ACC112 (cell line): ENCODE measurements at regions not wholly inside any gene's neighbourhood (a gene's known extent, or its start where the extent isn't known, plus 50 kb on each side); places are given as distances from the start of the nearest gene placed in this dataset.
A peak's percentile ranks its signal among the peaks of the same experiment; 100 is the strongest.

Experiments used
- H2AFZ ChIP-seq: fragments of 200-600 bp; sonication (generic); one replicate; pipeline ENCODE4 v1.6.0; 2017; ENCODE audit warnings: antibody characterized with exemption, low read length; ENCODE audit not compliant: unreplicated experiment
- H3K27ac ChIP-seq: fragments of 200-600 bp; sonication (generic); 2 replicates; pipeline ENCODE4 v1.5.1; 2014; ENCODE audit warnings: low read depth, mild to moderate bottlenecking, antibody characterized with exemption, low read length, moderate library complexity
- H3K27me3 ChIP-seq: fragments of 200-600 bp; sonication (generic); 2 replicates; pipeline ENCODE4 v1.6.1; 2014; ENCODE audit warnings: mild to moderate bottlenecking, antibody characterized with exemption, low read length, moderate library complexity, mixed read lengths; ENCODE audit not compliant: insufficient read depth
- H3K36me3 ChIP-seq: fragments of 200-600 bp; sonication (generic); 2 replicates; pipeline ENCODE4 v1.6.1; 2016; ENCODE audit warnings: mild to moderate bottlenecking, antibody characterized with exemption, low read length, moderate library complexity, mixed read lengths; ENCODE audit not compliant: insufficient read depth
- H3K4me1 ChIP-seq: fragments of 200-600 bp; sonication (generic); one replicate; pipeline ENCODE4 v1.6.1; 2016; ENCODE audit warnings: low read length, mixed read lengths; ENCODE audit not compliant: insufficient read depth, unreplicated experiment, control insufficient read depth
- H3K4me3 ChIP-seq: fragments of 200-600 bp; sonication (generic); 2 replicates; pipeline ENCODE4 v1.5.1; 2014; ENCODE audit warnings: mild to moderate bottlenecking, low read depth, low read length
- H3K79me2 ChIP-seq: fragments of 200-600 bp; sonication (generic); one replicate; pipeline ENCODE4 v1.6.0; 2016; ENCODE audit warnings: low read length; ENCODE audit not compliant: control insufficient read depth, unreplicated experiment, insufficient read depth

- H2AFZ ChIP-seq, result no peak overlapping the region
- peaks cover 67% of the 10 kb centered on the region for H3K36me3 ChIP-seq
- peaks cover 50% of the 10 kb centered on the region for H3K4me1 ChIP-seq
- no peaks in the 10 kb centered on the region for H3K27me3 ChIP-seq
- peaks cover 62% of the 10 kb centered on the region for H3K79me2 ChIP-seq
- peak overlapping the region; percentile 48 for H3K27ac ChIP-seq
- no peak overlapping the region for H3K4me3 ChIP-seq
Measured at GRCh38 chr7:130878785-130879184, 144.8 kb upstream of the KLF14 start.

GRCh38 chr7:130879191-130879590 is 145.2 kb upstream of the KLF14 start:
- H3K4me1 ChIP-seq, result peaks cover 54% of the 10 kb centered on the region
- no peaks in the 10 kb centered on the region for H3K27me3 ChIP-seq
- peaks cover 71% of the 10 kb centered on the region for H3K36me3 ChIP-seq
- H3K4me3 ChIP-seq, result no peak overlapping the region
- peak overlapping the region; percentile 48 for H3K27ac ChIP-seq
- no peak overlapping the region for H2AFZ ChIP-seq
- peaks cover 66% of the 10 kb centered on the region for H3K79me2 ChIP-seq

- Histone ChIP-seq H3K79me2 (peaks cover 77% of the 10 kb centered on the region), H3K36me3 (peaks cover 75% of the 10 kb centered on the region), H3K27ac (peak overlapping the region; percentile 99), H3K27me3 (no peaks in the 10 kb centered on the region), H3K4me1 (peaks cover 69% of the 10 kb centered on the region), H2AFZ (no peak overlapping the region), H3K4me3 (no peak overlapping the region)
Measured at GRCh38 chr7:130880668-130881067, 146.7 kb upstream of the KLF14 start.

GRCh38 chr7:130881091-130881798 is 147.2 kb upstream of the KLF14 start:
- H3K4me3 ChIP-seq, result no peak overlapping the region
- H2AFZ ChIP-seq, result no peak overlapping the region
- peaks cover 74% of the 10 kb centered on the region for H3K36me3 ChIP-seq
- H3K79me2 ChIP-seq, result peaks cover 79% of the 10 kb centered on the region
- peak overlapping the region; percentile 99 for H3K27ac ChIP-seq
- H3K27me3 ChIP-seq, result no peaks in the 10 kb centered on the region
- peaks cover 72% of the 10 kb centered on the region for H3K4me1 ChIP-seq

GRCh38 chr7:130881799-130882141 is 147.8 kb upstream of the KLF14 start:
- peak overlapping the region; percentile 99 for H3K27ac ChIP-seq
- peaks cover 73% of the 10 kb centered on the region for H3K4me1 ChIP-seq
- H3K36me3 ChIP-seq, result peaks cover 74% of the 10 kb centered on the region

GRCh38 chr7:130882396-130882795 is 148.4 kb upstream of the KLF14 start:
- Histone ChIP-seq H3K27ac (peak overlapping the region; percentile 99), H3K4me1 (peaks cover 79% of the 10 kb centered on the region), H3K36me3 (peaks cover 68% of the 10 kb centered on the region), H2AFZ (no peak overlapping the region), H3K27me3 (no peaks in the 10 kb centered on the region), H3K79me2 (peaks cover 85% of the 10 kb centered on the region), H3K4me3 (no peak overlapping the region)

More at GRCh38 chr7:130881799-130882141, 147.8 kb upstream of the KLF14 start:
- Histone ChIP-seq H3K4me3 (no peak overlapping the region), H2AFZ (no peak overlapping the region), H3K27me3 (no peaks in the 10 kb centered on the region), H3K79me2 (peaks cover 83% of the 10 kb centered on the region)

- H3K79me2 ChIP-seq, result peaks cover 87% of the 10 kb centered on the region
Measured at GRCh38 chr7:130883928-130884327, 149.9 kb upstream of the KLF14 start.

GRCh38 chr7:130884437-130885417 is 150.7 kb upstream of the KLF14 start:
- Histone ChIP-seq H3K4me3 (no peak overlapping the region; the same call in 1 of the 2 replicates), H2AFZ (no peak overlapping the region), H3K27ac (peak overlapping the region; percentile 99), H3K36me3 (peaks cover 57% of the 10 kb centered on the region), H3K79me2 (peaks cover 87% of the 10 kb centered on the region), H3K27me3 (no peaks in the 10 kb centered on the region), H3K4me1 (peaks cover 93% of the 10 kb centered on the region)

More at GRCh38 chr7:130883928-130884327, 149.9 kb upstream of the KLF14 start:
- peaks cover 87% of the 10 kb centered on the region for H3K4me1 ChIP-seq
- H3K36me3 ChIP-seq, result peaks cover 60% of the 10 kb centered on the region
- H3K27ac ChIP-seq, result peak overlapping the region; percentile 99
- no peaks in the 10 kb centered on the region for H3K27me3 ChIP-seq
- no peak overlapping the region for H3K4me3 ChIP-seq
- H2AFZ ChIP-seq, result no peak overlapping the region

GRCh38 chr7:130886438-130887135 is 152.6 kb upstream of the KLF14 start:
- H2AFZ ChIP-seq, result no peak overlapping the region
- peak overlapping the region; percentile 35 for H3K4me3 ChIP-seq
- H3K27me3 ChIP-seq, result no peaks in the 10 kb centered on the region
- H3K79me2 ChIP-seq, result peaks cover 91% of the 10 kb centered on the region
- peaks cover 52% of the 10 kb centered on the region for H3K36me3 ChIP-seq
- H3K27ac ChIP-seq, result peak overlapping the region; percentile 99
- H3K4me1 ChIP-seq, result peaks cover 95% of the 10 kb centered on the region

- Histone ChIP-seq H3K36me3 (peaks cover 44% of the 10 kb centered on the region), H3K27me3 (no peaks in the 10 kb centered on the region), H3K4me1 (peaks cover 90% of the 10 kb centered on the region), H3K79me2 (peaks cover 84% of the 10 kb centered on the region), H3K4me3 (peak overlapping the region; percentile 35), H2AFZ (no peak overlapping the region), H3K27ac (peak overlapping the region; percentile 99)
Measured at GRCh38 chr7:130887182-130887956, 153.4 kb upstream of the KLF14 start.
